Fibroblast of pulmonary artery (primary cell): ENCODE measurements at regions not wholly inside any gene's neighbourhood (a gene's known extent, or its start where the extent isn't known, plus 50 kb on each side); places are given as distances from the start of the nearest gene placed in this dataset.

Source experiments
- DNase-seq: peaks from one replicate; pipeline ENCODE4 v3.0.0-alpha.2; 2010; ENCODE audit warnings: low read depth
- H3K4me3 ChIP-seq: replicated peaks from 2 replicates; pipeline ENCODE4 v1.5.1; 2011; ENCODE audit warnings: low read depth, mild to moderate bottlenecking, control low read depth, low read length, moderate library complexity
- CTCF ChIP-seq: IDR thresholded peaks from 2 replicates; pipeline ENCODE4 v1.5.1; 2011; ENCODE audit warnings: mild to moderate bottlenecking, control low read depth, low read length, inconsistent platforms; ENCODE audit errors: missing control alignments

GRCh38 chr16:86138121-86139085 is 239.4 kb downstream of the IRF8 start:
- H3K4me3 ChIP-seq: no peak overlapping the region
- DNase-seq: no peak
- TF ChIP-seq CTCF: no peak

GRCh38 chr16:86142801-86143236 is 243.9 kb downstream of the IRF8 start:
- no peak for TF ChIP-seq CTCF

GRCh38 chr16:86143666-86144065 is 244.7 kb downstream of the IRF8 start:
- no peak for DNase-seq
- no peak overlapping the region for H3K4me3 ChIP-seq
- TF ChIP-seq CTCF: no peak

More at GRCh38 chr16:86142801-86143236, 243.9 kb downstream of the IRF8 start:
- H3K4me3 ChIP-seq: no peak overlapping the region
- no peak for DNase-seq

- TF ChIP-seq CTCF: no peak
- H3K4me3 ChIP-seq: no peak overlapping the region
- no peak for DNase-seq
These were observed 246.7 kb downstream of the IRF8 start for GRCh38 chr16:86145669-86146068.

GRCh38 chr16:86150641-86151238 is 251.8 kb downstream of the IRF8 start:
- H3K4me3 ChIP-seq: no peak overlapping the region
- no peak for TF ChIP-seq CTCF
- DNase-seq: no peak

GRCh38 chr16:86151239-86151851 is 252.4 kb downstream of the IRF8 start:
- TF ChIP-seq CTCF: no peak
- DNase-seq: no peak

More at GRCh38 chr16:86151239-86151851, 252.4 kb downstream of the IRF8 start:
- H3K4me3 ChIP-seq: no peak overlapping the region
